ENCODE measurements at regions not wholly inside any gene's neighbourhood (a gene's known extent, or its start where the extent isn't known, plus 50 kb on each side); places are given as distances from the start of the nearest gene placed in this dataset.

DNA sequence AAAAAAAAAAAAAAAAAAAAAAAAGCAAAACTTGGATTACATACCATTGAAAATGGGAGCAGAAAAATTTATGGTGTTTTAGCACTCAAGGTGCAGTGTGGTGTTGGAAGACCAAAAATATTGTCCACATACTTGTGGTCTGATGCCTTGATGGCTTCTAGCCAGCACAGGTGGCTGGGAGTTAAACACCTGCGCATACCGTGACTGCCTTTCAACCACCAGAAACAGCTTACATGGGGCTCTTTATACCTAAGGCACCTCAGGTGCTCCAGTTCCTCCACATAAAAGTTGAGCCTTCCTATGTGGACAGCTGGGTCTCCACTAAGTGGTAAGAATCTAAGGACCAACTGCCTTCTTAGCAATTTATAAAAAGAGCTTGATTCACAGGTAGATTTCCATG, 802.6 kb upstream of the CELF4 start:
- DNase-seq = no peak

DNA sequence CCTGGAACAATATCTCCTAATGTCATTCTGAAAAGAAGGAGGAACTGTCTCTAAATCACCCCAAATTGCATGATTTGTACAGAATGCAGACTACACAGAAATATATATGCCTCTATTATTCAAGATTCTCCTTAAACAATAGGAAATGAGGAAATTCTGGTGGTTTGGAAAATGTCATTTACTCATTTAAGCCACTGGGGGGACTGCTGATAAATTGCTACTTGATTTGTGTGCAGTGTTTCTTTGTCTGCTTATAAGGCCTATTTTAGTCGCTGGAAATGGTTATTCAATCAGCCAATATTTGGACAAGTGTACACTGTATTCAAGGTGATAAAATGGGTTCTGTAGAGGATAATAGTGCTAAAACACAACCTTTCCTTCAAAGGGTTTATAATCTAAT, 801.9 kb upstream of the CELF4 start:
- DNase-seq = no peak

DNA sequence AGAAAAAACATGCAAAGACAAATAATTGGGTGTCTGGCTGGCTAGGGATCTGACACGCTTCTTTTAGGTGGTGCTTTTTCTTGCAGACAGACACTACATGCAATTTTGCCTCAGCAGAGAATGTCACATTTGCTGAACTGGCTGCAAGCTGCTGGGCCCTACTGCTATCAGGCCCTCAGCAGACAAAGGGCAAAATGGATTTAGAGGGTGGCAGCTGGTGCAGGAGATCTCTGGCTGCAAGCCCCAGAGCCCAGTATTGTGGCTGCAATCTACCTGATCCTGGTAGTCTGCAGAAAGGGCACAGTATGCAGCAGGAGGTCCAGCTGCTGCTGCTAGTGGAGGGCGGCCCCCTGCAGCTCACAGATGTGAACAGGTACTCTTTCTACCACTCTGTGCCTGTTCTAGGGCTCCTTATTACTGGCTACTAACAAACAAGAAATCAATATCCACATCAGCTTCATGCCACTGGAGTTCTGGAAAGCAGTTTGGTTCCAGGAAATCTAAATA, 796.7 kb upstream of the CELF4 start:
- no peak for DNase-seq

DNA sequence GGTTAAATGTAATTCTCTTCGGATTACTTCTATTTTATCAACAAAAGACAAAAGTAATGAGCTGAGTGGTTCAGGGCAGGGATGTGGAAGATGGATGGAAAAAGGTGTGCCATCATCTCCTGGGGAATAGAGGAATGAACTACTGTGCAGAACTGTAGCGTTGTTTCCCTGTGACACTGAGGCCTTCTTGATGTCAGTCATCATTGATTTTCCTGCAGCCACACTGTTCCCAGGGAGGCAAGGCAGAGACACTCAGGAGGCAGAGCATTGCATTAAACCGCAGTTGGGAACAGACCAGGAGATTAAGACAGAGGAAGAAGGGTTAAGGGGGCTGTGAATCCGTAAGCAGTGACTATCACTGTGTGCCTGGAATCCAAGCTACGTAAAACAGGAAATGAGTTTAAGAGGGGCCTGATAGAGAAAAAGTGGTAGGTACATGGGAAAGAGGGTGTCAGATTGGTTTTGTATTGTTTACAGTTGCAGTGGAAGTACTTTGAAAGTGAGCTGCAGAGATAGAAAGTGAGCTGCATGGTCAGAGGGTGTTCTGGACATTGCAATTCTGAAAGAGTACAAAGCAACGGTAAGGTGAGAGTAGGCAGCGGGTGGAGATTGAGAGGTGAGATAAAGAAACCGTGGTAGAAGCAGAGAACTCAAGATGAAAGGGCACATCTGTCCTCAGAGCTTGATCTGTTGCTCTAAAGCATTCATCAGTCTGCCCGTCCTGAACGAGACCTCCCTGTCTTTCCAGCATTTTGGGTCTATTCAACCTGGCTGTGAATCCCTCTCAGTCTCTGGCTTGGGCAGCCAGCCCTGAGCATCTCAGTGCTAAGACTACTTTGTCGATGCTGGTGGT, 793.4 kb upstream of the CELF4 start:
- DNase-seq = no peak

DNA sequence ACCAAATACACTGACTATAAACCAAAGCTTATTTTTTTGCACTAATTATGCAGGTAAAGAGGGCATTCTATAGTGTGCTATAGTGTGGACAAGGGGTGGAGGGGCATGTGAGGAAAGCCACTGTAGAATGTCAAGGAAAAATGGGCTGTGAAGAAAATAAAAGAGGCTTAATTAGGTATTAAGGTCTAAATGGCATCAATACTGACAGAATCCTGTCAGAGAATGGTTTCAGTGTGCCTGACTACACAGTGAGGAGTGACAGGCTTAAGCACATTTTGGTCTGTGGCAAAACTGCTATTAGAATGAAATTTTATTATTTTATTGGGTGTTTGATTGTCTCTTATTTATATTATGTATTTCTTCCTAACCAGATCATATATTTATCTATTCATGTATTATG, 787.6 kb upstream of the CELF4 start:
- DNase-seq = no peak

DNA sequence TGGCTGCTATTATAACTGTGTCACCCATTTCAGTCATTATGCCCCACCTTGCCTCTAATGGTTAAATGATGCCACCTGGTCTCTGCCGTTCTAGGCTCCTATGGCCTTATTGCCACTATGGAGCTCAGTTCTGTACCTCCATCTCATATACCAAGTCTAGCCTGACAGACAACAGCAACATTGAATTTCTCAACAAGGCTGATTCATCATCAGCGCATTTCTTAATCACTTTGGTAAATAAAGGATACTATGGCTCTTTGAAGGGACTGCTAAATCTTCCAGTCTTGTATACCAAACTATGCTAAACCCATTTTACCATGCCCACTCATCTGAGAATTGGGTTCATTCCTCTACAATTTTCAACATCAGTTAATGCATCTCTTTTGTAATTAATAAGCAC, 784.5 kb upstream of the CELF4 start:
- no peak for DNase-seq

DNA sequence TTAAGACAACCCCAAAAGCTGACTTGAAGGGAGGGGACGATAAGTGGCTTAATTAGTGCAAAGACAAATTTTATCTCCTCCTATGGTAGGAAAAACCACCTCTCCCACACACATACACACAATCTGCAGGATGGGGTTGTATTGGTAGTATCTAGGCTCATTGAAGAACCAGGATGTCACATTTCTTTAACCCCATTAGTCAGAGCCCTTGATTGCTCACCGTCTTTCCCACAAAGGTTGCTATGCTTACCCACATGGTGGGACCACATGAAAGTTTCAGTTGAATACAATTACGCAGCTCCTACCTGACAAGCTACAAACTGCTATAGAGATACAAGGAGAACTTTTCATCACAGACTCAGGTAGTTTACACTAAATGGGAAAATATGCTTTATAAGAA, 765.0 kb upstream of the CELF4 start:
- DNase-seq = no peak

DNA sequence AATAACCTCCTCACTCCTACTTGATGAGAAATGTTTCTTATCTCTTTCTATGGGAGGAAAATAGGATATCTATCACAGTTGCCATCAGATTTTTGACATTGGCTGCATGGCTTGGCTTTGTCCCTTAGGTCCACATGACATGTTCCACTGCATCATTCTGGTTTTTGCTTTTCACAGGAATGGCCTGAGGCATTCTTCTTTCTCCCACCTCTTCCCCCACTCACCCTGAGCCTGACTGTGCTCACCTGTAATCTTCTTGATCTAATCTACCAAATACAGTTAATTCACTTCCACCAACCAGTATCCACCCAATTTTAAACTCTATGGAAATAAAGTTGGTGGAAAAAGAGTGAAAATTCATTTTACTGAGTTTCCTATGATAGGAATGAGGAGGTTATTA, 763.5 kb upstream of the CELF4 start:
- no peak for DNase-seq

DNA sequence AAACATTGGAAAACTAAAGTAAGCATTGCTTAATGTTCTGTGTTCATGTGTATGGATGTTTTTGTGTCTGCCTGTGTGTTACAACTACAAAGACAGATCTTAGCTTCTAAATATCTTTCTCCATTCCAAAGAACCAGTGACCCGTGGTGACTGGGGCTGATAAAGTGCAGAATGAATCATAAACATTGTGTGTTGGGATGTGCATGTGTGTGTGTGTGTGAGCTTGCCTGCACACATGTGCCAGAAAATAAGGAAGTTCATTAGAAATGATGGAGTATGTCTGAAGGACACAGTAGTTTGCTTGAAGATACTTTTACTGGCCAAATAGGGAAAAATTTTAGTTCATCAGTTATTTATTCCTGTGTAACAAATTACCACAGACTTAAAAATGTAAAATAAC, 756.6 kb upstream of the CELF4 start:
- DNase-seq = no peak

DNA sequence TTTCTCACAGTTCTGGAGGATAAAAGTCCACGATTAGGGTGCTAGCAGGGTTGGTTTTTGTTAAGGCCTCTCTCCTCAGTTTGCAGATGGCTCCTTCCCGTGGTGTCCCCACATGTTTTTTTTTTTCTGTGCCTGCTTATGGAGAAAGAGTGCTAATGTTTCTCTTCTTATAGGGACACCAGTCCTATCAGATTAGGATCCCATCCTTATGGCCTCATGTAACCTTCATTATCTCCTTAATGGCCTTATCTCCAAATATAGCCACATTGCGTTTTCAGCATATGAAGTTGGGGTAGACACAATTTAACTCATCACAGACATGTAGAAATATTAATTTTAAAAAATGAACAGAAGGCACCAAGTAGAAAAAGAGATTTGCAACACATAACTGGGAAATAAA, 755.7 kb upstream of the CELF4 start:
- no peak for DNase-seq

DNA sequence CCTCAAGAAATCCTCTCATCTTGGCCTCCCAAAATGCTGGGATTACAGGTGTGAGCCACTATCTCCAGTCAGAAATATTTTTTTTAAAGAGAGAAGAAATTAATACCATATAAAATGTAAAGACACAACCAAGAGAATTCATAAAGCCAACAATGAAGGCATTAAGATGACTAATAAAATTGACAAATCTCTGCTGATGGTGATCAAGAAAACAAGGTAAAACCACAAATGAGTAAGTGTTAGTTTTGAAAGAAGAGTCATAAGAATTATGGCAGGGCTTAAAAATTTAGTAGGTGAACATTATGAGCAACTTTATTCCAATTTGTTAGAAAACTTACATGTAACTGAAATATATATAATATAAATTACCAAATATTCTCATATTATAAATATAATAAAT, 752.8 kb upstream of the CELF4 start:
- no peak for DNase-seq

DNA sequence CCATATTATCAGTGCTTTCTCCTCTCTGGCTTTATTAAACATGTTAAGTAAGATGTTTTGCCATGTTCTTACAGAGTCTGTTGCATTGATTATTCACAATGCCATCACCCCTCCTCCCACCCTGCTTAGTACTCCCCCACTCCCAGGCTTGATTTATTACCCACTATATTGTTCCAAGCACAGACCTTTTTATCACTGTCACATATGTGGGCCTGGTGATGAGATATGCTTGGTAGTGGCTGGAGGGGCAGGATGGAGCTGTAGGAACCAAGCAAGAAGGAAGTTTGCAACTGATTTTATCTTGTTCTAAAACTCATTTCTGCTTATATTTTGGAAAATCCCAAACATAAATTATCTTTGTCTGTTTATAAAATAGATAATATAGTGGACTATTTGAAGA, 748.2 kb upstream of the CELF4 start:
- no peak for DNase-seq

DNA sequence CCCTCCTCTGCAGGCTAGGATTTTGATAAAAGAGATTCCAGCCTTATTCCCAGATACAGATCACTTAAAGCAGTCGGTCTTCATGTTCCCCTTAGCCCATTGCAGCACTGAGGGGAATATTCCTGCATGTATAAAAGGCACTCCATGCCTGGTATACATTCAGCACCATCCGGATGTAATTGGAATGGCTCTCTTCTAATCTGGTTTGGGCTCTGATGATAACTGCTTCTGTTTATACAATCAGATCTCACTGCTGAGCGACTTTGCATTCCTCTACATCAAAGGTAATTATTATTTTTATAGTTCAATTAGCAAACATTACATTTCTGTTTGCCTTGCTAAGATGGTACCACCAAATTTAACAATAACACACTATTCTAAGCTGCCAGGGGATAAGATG, 746.9 kb upstream of the CELF4 start:
- DNase-seq = no peak

DNA sequence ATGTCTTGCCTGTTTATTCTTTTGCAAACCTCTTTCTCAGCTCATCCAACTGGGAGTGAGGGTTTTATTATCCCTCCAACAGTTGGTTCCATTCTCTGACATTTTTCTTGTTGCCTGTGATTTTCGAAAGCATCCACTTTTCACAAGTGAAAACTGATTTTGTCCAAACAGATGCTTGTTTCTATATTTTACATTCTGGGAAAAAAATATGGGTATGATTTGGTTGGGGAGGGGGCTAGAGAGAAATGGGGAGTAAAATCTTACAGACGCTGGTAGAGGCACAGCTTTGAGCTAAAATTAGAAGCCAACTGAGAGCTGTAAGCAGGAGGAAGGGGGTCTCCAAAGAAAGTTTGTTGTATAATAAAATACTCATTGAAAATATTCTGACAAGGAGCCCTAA, 745.3 kb upstream of the CELF4 start:
- no peak for DNase-seq

DNA sequence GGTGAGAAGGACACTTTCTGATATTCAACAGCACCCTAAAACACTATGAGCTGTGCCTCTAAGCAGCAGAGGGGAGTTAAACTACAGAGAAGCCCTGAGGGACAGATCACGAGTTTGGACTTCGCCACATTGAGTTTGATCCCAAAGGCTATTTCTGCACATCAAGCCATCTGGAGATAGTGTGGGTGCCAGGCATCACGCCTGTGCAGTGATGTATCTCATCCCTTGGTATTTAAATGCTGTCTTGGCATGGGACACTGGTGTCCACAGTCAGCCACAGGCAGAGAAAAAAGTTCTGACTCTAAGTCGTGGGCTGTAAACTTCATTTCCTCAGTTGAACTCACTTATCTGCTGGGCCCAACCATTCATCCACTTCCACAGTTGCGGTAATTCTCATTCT, 742.3 kb upstream of the CELF4 start:
- no peak for DNase-seq

DNA sequence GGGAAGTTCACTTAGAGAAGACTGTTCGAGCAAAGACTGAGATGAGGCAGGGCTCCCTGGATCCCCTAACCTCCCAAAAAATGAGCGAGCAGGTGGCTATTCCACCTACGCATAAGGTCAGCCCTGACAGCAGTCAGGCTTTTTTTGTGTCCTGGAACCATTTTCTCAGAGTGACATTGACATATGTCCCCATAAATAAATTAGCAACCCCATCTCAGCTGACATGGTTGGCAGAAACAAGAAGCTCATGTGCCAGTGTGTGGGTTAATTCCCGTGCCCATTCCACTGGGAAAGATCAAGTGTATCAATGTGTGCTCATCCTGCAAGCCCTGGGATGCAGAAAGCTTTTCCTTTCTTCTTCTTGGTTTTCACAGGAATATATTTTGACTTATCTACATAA, 740.4 kb upstream of the CELF4 start:
- DNase-seq = no peak

DNA sequence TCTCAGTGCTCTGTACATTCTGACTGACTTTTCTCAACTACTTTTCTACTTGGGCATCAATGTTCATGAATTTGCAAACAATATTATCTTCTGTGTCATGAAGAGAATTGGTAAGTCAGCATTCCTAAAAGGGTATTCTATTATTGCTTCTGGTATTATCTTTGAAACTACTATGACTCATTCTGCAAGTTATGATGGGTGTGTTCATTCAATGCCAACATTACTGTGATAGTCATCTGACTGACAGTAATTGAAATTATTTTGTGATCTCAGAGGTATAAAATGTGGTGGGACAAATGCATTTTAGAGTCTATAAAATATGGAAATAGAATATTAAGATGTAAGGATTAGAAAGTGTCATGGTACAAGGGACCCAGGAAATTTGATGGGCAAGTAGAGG, 736.0 kb upstream of the CELF4 start:
- no peak for DNase-seq

DNA sequence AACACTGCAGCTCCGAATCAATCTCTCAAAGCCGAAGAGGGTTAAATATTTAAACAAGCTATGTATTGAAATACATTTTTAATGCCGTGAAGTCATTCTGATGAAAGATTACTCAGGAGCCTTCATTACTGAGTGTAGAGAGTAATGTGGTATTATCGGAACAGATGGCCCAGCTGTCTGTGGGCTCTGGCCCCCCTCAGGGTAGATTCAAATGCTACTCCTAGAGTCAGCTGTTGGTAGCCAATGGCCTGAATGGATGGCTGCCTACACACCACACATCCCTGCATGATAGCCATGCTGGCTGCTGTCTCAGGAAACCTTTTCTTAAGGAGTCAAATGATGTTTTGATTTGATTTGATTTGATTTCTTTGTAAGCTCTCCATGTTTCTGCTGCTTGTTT, 732.3 kb upstream of the CELF4 start:
- DNase-seq = no peak

DNA sequence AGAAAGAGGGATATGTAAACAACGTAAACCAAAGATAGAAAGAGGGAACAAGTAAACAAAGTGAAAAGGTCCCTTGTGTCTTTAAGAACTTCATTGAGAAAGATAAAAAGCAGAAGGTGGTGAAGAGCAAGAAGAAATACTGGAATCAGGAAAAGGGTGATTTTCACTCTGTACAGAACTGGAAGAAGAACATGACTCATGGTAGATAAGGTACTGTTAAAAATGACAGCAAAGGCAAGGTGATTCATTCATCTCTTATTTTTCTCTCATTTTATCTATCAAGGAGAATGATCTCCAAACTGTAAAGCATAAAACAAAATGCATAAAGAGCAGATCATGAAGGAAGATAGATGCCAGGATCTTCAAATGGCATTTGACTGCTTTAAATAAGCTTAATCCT, 724.6 kb upstream of the CELF4 start:
- no peak for DNase-seq

DNA sequence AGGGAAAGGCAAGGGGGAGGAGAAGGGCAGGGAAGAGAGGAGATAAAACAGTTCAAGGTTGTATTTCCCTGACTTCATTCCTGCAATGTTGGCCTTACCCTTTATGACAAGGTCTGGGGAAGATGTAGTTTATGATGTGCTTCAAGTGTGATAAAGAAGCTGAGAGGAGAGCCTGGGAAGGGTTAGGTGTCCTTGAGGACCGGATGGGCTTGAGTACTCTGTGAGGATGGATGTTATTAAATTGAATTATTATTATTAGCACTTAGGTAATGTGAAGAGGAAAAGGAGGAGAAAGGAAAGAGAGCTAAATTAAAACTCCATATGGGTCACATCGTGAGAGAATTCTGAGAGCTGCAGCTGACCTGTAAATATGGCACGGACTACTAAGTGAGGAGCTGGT, 719.4 kb upstream of the CELF4 start:
- no peak for DNase-seq

DNA sequence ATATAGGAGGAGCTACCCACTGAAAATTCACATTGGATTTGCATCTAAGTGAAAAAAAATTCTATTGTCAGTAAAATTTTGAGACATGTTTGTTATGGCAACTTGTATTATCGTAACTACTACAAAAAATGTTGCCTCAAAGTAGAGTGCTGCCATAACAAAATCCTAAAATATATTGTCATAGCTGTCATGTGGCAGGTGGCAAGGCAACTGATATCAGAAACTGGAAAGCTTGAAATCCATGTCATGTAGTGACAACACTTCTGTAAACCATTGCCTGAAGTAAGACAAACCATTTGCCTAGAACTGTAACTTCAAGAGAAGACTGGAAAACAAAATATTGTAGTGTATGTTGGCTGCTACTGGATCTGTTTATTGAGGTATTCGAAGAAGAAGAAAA, 697.5 kb upstream of the CELF4 start:
- no peak for DNase-seq

DNA sequence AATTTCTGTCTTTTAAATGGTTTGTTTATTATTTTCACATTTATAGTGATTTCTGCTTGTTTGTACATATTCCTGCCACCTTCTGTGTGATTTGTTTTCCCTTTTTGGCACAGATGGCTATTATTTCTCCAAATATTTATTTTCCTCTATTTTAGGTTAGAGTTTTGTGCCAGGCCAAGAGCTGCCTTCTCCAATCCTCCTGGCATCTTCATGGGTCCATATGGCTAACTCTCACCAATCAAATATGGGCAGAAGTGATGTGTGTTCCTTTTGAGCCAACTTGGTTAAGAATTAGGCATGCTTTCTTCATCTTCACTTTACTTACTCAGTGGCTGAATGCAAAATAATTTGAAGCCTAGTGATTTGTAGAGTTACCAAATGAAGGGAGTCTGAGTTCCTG, 697.1 kb upstream of the CELF4 start:
- DNase-seq = no peak

DNA sequence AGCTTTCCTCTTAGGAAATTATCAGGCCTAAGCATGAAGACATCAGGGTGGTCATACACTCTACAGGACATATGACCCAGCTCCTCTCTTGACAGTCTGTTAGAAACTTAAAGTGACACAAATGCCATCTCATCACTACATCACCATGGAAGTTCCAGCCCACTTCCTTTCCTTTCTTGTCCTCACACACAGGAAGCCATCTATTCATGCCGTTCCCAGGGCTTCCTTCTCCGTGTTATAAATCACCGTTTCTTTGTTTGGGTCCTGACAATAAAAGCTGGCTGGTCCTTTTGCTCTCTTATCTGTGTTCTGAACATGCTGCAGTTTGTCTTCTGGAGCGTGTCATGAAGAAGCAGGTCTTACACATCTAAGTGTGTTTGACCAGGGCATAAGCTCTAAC, 692.1 kb upstream of the CELF4 start:
- no peak for DNase-seq

DNA sequence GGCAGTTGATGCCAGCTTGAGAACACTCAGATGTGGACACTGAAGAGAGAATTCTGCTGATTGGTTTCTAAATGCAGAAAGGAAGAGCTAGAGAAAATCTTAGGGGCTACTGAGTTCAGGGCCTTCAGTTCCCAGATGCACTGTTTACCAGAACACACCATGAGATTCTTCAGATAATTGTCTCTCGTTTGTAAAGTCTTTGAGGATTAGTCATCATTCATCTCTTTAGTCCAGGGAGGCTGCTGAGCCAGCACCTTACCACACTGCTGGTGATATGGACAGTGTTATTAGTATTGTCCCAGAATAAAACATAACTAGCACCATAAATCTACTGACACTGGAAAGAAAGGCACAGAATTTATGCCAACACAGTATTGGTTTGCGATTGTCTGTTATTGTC, 690.8 kb upstream of the CELF4 start:
- DNase-seq = no peak

DNA sequence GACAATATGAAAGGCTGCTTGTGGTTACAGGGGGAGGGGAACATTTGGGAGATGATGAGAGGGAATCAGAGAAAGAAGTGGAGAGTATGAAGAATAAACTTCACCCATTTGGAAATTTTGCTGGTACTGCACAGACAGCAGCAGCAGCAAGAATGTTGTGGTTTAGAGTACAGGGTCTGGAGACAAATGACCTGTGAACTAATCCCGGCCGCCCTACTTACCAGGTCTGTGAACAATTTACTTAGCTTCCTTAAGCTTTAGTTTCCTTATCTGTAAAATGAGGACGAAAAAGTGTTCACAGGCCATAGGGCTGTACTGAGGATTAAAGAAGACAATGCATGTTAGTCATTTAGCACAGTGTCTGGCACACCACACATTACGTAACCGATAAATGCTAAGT, 685.4 kb upstream of the CELF4 start:
- DNase-seq = no peak
